VCaP (cell line): ENCODE measurements at regions not wholly inside any gene's neighbourhood (a gene's known extent, or its start where the extent isn't known, plus 50 kb on each side); places are given as distances from the start of the nearest gene placed in this dataset.

ENCODE experiments used
- H3K27ac ChIP-seq: fragments of 450-650 bp; 2 replicates; pipeline ENCODE4 v1.5.1; 2017
- TF ChIP-seq, protein P1 (sequence below): fragments of 450-650 bp; conservative IDR thresholded peaks from 2 replicates; pipeline ENCODE4 v1.5.1; 2017; ENCODE audit warnings: mild to moderate bottlenecking, moderate library complexity

DNA sequence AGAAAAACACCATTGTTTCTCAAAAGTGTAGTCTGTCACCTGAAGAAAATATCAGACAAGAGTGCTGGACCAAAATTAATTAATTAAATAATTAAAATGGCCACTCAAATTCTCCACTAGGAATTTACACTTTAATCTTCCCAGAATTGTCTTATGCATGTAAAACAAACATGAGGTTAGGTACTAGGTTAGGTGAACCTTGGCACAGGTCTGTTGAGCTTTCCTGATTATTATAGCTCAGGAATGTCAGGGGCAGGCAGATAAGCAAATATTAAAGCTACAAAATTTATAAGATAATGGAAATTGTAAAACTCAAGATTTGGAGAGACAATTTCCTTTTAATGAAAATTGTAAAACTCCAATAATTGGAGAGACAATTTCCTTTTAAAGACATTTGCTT is 253.2 kb downstream of the BMP4 start:
- TF ChIP-seq, protein P1, sequence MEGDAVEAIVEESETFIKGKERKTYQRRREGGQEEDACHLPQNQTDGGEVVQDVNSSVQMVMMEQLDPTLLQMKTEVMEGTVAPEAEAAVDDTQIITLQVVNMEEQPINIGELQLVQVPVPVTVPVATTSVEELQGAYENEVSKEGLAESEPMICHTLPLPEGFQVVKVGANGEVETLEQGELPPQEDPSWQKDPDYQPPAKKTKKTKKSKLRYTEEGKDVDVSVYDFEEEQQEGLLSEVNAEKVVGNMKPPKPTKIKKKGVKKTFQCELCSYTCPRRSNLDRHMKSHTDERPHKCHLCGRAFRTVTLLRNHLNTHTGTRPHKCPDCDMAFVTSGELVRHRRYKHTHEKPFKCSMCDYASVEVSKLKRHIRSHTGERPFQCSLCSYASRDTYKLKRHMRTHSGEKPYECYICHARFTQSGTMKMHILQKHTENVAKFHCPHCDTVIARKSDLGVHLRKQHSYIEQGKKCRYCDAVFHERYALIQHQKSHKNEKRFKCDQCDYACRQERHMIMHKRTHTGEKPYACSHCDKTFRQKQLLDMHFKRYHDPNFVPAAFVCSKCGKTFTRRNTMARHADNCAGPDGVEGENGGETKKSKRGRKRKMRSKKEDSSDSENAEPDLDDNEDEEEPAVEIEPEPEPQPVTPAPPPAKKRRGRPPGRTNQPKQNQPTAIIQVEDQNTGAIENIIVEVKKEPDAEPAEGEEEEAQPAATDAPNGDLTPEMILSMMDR, result no peak
- H3K27ac ChIP-seq, result no peak overlapping the region

DNA sequence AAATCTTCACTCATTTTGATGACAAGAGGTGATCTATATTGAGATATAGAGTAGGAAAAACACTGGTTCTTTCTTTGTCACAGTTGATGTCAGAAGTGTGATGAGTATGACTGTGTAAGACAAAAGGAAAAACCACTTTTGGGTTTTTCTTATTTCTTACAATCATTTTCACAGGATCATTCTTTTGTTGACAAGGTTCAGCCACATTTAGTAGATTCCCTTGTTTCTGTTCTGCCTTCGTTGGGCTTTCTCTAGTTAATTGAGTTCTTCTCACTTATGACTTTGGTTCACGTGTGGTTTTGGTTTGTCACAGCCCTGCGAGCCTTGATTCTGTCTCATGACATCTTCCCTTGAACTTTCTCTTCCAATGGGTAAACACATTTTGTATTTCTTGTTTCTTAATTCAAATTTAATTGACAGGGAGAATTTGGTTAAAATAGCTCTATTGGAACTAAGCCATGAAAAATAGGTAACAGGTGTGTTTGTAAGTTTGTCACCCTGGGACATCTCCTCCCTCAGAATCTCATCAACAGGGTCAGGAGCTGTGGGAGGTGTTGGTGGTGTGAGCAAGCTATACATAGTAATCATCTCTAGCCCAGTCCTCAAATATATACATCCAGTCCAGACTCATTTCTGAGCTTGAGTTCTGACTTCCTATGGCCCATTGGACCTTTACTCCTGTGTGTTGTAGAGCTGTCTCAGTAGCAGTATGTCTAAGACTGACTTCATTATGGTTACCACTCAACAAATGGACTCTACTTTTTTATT is 255.3 kb downstream of the BMP4 start:
- H3K27ac ChIP-seq, result no peak overlapping the region
- TF ChIP-seq, protein P1, result no peak

DNA sequence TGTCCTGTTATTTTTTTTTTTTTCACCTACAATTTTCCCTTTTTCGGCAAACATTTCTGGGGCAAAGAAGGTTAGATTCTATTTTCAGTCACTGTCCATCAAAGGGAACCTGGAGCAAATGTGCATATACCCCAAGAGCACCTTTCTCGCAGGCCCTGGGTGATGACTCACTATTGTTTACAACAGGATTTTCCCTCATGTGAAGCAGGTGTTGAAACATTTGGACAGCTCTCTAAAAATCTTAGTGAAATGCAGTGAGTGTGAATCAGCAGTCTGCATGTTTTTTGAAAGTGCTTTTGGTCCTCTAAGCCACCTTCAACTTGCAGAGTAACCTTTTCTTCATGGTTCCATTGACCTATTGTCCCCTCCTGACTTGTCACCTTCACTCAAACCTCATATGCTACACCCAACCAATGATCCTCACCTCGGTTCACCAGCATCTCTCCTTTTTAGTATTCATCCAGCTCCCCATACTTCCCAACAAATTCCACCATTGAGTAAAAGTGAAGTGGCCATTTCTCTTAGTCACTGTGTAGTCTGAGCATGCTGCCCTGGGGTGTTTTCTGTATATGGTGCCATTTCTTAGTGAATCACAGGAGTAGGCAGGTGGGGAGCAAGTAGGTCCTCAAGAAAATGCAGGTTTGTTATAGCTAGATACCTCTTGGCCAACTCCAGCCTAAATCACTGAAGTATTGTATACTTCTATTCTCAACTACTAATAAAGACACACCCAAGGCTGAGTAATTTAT is 260.2 kb downstream of the BMP4 start:
- no peak overlapping the region for H3K27ac ChIP-seq
- TF ChIP-seq, protein P1, result no peak

DNA sequence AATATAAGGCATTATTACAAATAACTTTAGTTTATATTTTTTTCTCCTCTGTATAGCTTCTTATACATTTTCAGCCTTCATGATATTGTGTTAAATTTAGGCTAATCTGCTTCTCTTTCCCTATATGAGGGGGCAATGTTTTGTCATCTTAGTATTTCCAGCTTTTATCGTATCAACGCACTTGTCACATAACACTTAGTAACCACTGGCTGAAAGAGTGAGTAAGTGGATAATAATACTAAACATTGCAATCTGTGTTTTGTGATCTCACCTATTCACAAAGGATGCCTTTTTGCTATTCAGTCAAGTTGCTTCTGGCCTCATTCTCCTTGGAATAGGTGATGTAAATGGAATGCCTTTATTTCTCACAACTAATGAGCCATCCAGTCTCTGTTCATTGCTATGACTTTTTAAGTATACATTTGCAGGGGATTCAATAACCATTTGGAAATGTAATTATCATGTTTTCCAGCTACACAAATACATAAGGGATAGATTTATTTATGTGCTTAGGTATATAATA is 260.9 kb downstream of the BMP4 start:
- TF ChIP-seq, protein P1, result no peak

DNA sequence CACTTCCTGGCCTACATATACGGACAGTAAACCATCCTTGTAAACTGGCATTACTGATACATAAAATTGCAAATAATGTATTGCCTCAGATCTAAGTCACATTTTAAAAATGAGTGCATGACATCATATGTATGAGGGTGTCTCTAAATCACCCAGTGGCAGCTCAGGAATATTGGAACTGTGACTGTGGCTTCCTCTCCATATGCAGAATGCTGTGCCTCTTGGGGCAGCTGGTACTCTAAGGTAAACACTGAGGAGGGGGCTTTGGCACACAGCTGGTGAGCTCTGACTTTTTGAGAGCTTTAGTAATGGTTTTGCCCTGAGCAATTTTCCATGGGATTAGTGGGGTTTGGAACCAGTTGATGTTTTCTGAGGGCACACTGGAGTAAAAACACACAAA is 263.7 kb downstream of the BMP4 start:
- TF ChIP-seq, protein P1, result no peak
- no peak overlapping the region for H3K27ac ChIP-seq

More for the DNA sequence above, 260.9 kb downstream of the BMP4 start:
- no peak overlapping the region for H3K27ac ChIP-seq

DNA sequence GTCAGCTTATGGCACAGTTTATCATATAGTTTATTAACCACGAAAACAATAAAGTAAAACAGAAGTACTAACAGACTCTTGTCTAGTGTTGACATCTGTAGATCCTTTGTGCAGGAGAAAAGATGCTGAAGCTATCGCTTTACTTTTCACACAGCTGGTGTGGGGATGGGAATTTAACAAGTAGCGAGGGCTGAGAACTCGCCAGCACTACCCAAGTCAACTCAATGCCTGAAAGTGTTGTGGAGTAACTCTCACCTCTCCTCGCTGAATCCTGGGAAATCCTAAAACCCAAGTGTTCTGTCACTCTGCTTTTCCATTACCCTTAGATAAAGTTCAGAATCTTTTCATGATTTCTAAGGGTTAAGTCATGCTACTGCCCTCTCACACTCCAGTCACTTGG is 264.2 kb downstream of the BMP4 start:
- no peak overlapping the region for H3K27ac ChIP-seq
- TF ChIP-seq, protein P1, result no peak

DNA sequence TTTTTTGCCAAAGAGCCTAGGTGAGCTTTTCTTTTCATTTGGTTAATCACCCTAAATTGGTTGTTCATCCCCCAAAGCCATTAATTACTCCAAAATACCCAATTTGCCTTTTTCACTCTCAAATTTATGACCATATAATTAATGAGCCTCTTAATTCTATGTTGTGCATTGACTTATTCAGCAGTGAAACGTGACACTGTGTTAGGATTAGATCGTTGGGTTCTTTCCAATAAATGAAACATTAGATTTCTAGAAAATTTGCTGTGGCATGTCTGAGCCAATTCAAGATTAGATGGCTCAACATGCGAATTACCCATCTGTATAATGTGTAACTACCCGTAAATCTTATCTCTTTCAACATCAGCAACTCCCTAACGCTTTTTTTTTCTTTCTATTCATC is 273.4 kb downstream of the BMP4 start:
- TF ChIP-seq, protein P1, result no peak
- H3K27ac ChIP-seq, result no peak overlapping the region
